Smooth muscle cell (in vitro differentiated cells): ENCODE measurements at regions not wholly inside any gene's neighbourhood (a gene's known extent, or its start where the extent isn't known, plus 50 kb on each side); places are given as distances from the start of the nearest gene placed in this dataset.

Experiments
- DNase-seq: peaks from one replicate; lab custom pipeline; 2025; ENCODE audit not compliant: unreplicated experiment; lab: John Stamatoyannopoulos, UW
- H2AFZ ChIP-seq: fragments of 200-600 bp; sonication (generic); 2 replicates; pipeline ENCODE4 v1.6.0; 2016; ENCODE audit warnings: antibody characterized with exemption, low read depth, mild to moderate bottlenecking
- H3F3A ChIP-seq: fragments of 200-600 bp; sonication (generic); 2 replicates; pipeline ENCODE4 v1.6.0; 2017; ENCODE audit warnings: antibody characterized with exemption, low read depth
- H3K27ac ChIP-seq: fragments of 200-600 bp; sonication (generic); 2 replicates; pipeline ENCODE4 v1.5.1; 2016; ENCODE audit warnings: low read depth, mild to moderate bottlenecking
- H3K27me3 ChIP-seq: fragments of 200-600 bp; sonication (generic); 2 replicates; pipeline ENCODE4 v1.6.1; 2016; ENCODE audit warnings: low read depth, mild to moderate bottlenecking
- H3K36me3 ChIP-seq: fragments of 200-600 bp; sonication (generic); 2 replicates; pipeline ENCODE4 v1.5.1; 2016; ENCODE audit warnings: low read depth
- H3K4me1 ChIP-seq: fragments of 200-600 bp; sonication (generic); 2 replicates; pipeline ENCODE4 v1.5.1; 2016; ENCODE audit warnings: low read depth
- H3K4me2 ChIP-seq: fragments of 200-600 bp; sonication (generic); 2 replicates; pipeline ENCODE4 v1.6.0; 2016; ENCODE audit warnings: mild to moderate bottlenecking
- H3K4me3 ChIP-seq: fragments of 200-600 bp; sonication (generic); 2 replicates; pipeline ENCODE4 v1.5.1; 2016; ENCODE audit warnings: mild to moderate bottlenecking
- H3K79me2 ChIP-seq: fragments of 200-600 bp; sonication (generic); 2 replicates; pipeline ENCODE4 v1.6.0; 2016; ENCODE audit warnings: low read depth, mild to moderate bottlenecking
- H3K9ac ChIP-seq: fragments of 200-600 bp; sonication (generic); 2 replicates; pipeline ENCODE4 v1.6.0; 2016; ENCODE audit warnings: low read depth
- H3K9me3 ChIP-seq: fragments of 200-600 bp; sonication (generic); replicated peaks from 2 replicates; pipeline ENCODE4 v1.5.1; 2016; ENCODE audit warnings: low read depth
- H4K20me1 ChIP-seq: fragments of 200-600 bp; sonication (generic); 2 replicates; pipeline ENCODE4 v1.6.0; 2016; ENCODE audit warnings: low read depth
- CTCF ChIP-seq: fragments of 200-600 bp; sonication (generic); IDR thresholded peaks from 2 replicates; pipeline ENCODE4 v1.5.1; 2017; ENCODE audit warnings: borderline replicate concordance, mild to moderate bottlenecking, antibody characterized with exemption; ENCODE audit not compliant: insufficient read depth, poor library complexity, severe bottlenecking
- WGBS: methylation state at CpG from one replicate; pipeline ENCODE4 v1.1.7; 2016; ENCODE audit warnings: low lambda C conversion rate; 5-methylcytosine and 5-hydroxymethylcytosine counted together

- Histone ChIP-seq H4K20me1 (no peaks in the 10 kb centered on the region), H3K27ac (no peak overlapping the region), H3F3A (no peaks in the 10 kb centered on the region), H3K9me3 (no peaks in the 10 kb centered on the region), H3K4me1 (no peaks in the 10 kb centered on the region), H3K9ac (no peak overlapping the region), H3K36me3 (no peaks in the 10 kb centered on the region), H3K79me2 (no peaks in the 10 kb centered on the region), H3K4me2 (no peak overlapping the region), H3K27me3 (no peaks in the 10 kb centered on the region), H2AFZ (no peak overlapping the region), H3K4me3 (no peak overlapping the region)
- DNase-seq = no peak
- TF ChIP-seq CTCF = no peak
- 71% methylated on average over 3 of the region's 3 CpGs for WGBS
These were observed 1555.5 kb upstream of the IGFBP7 start for GRCh38 chr4:58665649-58666048.

GRCh38 chr4:58658701-58659100 is 1548.5 kb upstream of the IGFBP7 start:
- H3K4me1 ChIP-seq = no peaks in the 10 kb centered on the region
- H3K36me3 ChIP-seq = no peaks in the 10 kb centered on the region
- H3K79me2 ChIP-seq = no peaks in the 10 kb centered on the region
- no peak overlapping the region for H3K27ac ChIP-seq
- H3F3A ChIP-seq = no peaks in the 10 kb centered on the region
- WGBS = 97% methylated on average over 2 of the region's 2 CpGs
- H3K4me2 ChIP-seq = no peak overlapping the region
- H2AFZ ChIP-seq = no peak overlapping the region
- no peaks in the 10 kb centered on the region for H3K27me3 ChIP-seq
- no peak for TF ChIP-seq CTCF
- no peak for DNase-seq
- H4K20me1 ChIP-seq = no peaks in the 10 kb centered on the region
- H3K9me3 ChIP-seq = no peaks in the 10 kb centered on the region
- no peak overlapping the region for H3K4me3 ChIP-seq
- no peak overlapping the region for H3K9ac ChIP-seq

DNA sequence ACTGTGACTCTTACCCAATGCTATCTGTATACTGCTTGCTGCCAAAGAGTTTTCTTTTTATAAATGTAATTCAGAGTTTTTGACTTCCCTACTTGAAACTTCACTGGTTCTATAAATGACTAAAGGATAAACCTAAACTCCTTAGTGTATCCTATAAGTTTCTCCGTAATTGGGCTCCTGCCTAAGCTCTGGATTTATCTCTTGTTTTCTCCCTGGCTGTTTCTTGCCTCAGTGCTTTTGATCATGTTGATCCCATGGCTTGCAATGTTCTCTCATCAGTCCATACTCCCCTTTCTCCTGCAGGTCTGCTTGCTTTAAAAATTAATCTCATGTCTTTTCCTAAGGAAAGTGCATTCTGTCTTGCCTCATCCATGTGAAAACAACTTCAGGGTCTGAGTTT is 1543.1 kb upstream of the IGFBP7 start:
- no peak overlapping the region for H3K27ac ChIP-seq
- H3K4me3 ChIP-seq = no peak overlapping the region
- H3K27me3 ChIP-seq = no peaks in the 10 kb centered on the region
- no peaks in the 10 kb centered on the region for H3K36me3 ChIP-seq
- TF ChIP-seq CTCF = no peak
- WGBS = 53% methylated on average over 1 of the region's 1 CpG
- no peaks in the 10 kb centered on the region for H3K9me3 ChIP-seq
- no peaks in the 10 kb centered on the region for H3K79me2 ChIP-seq
- H3K9ac ChIP-seq = no peak overlapping the region
- H2AFZ ChIP-seq = no peak overlapping the region
- no peak overlapping the region for H3K4me2 ChIP-seq
- H3K4me1 ChIP-seq = no peaks in the 10 kb centered on the region
- no peaks in the 10 kb centered on the region for H4K20me1 ChIP-seq
- H3F3A ChIP-seq = no peaks in the 10 kb centered on the region
- no peak for DNase-seq

GRCh38 chr4:58649226-58649625 is 1539.0 kb upstream of the IGFBP7 start:
- no peak overlapping the region for H3K9ac ChIP-seq
- no peak for DNase-seq
- WGBS = 96% methylated on average over 1 of the region's 1 CpG
- no peak for TF ChIP-seq CTCF
- H3K27me3 ChIP-seq = no peaks in the 10 kb centered on the region
- H3K4me2 ChIP-seq = no peak overlapping the region
- H3F3A ChIP-seq = no peaks in the 10 kb centered on the region
- no peak overlapping the region for H2AFZ ChIP-seq
- H3K36me3 ChIP-seq = no peaks in the 10 kb centered on the region
- no peaks in the 10 kb centered on the region for H3K4me1 ChIP-seq
- H3K4me3 ChIP-seq = no peak overlapping the region
- no peaks in the 10 kb centered on the region for H4K20me1 ChIP-seq
- H3K27ac ChIP-seq = no peak overlapping the region
- H3K9me3 ChIP-seq = no peaks in the 10 kb centered on the region
- no peaks in the 10 kb centered on the region for H3K79me2 ChIP-seq
